ENCODE measurements at regions not wholly inside any gene's neighbourhood (a gene's known extent, or its start where the extent isn't known, plus 50 kb on each side); places are given as distances from the start of the nearest gene placed in this dataset.

DNA sequence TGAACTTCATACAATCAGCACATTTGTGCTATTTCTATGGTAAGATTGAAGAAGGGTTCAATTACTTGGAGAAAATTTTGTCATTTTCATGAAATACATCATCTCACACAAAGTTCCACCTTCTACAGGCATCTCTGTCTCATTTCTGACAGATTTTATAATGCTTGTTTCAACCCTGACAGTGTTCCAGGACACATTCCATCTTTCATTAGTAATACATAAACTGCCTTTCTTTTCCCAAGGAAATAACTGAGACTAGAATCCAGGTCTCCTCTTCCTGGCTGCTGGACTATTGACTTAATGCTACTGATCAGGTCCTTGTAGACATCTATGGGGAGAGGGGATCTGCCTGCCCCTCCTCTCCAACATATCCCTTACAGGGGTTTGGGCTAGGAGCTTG is 70.1 kb upstream of the PLPP4 start:
- no peak for DNase-seq

- no peak for DNase-seq
Observed at GRCh38 chr10:120387326-120387725, 69.7 kb upstream of the PLPP4 start.

DNA sequence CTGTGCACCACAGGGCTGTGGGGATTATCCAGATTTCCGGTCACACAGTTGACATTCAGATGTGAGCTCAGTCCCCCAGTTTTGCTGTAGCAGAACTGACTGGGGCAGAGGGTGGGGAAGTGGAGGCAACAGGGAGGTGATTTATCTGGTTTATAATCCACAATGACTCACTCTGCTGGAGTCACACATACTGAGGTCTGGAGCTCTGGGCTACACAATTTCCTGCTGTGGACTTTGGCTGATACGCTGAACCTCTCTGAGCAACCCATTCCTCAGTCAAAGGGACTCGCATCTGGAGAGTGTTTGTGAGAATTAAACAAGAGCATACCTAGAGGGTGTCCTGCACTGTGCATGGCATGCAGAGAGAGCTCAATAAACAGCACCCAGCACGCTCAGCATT is 64.8 kb upstream of the PLPP4 start:
- DNase-seq: no peak

GRCh38 chr10:120392671-120393079 is 64.4 kb upstream of the PLPP4 start:
- DNase-seq: no peak

- DNase-seq: no peak
Observed at GRCh38 chr10:120394446-120394845, 62.6 kb upstream of the PLPP4 start.

DNA sequence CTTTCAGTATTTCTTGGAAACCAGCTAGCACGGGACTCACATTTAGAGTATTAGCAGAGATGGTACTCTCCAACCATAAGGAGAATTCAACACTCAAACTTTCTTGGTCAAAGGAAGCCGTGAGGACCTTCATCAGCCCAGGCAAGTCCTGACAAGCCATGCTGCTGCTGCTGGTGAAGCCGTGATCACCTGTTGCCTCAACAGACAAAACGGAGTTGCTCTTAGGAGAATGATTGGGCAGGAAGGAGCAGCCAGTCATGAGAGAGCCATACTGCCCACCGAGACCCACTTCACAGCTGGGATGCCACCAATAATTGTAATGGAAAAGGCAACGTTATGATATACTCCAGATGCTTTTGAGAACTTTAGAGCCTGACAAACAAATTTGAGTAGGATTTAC is 60.8 kb upstream of the PLPP4 start:
- DNase-seq: no peak

- no peak for DNase-seq
Observed at GRCh38 chr10:120398180-120398579, 58.8 kb upstream of the PLPP4 start.

DNA sequence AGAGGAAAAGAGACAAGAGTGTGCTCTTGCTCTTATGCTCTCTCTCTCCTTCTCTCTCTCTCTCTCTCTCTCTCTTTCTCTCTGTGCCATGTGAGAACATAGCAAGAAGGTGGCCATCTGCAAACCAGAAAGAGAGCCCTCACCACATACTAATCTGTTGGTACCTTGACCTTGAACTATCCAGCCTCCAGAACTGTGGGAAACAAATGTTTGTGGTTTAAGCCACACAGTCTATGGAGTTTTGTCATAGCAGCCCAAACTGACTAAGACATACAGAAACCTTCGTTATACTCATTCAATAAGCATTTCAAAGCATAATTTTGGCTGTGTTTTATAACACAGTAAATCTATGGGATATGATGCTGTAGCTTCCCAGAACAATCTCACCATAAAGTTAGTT is 56.4 kb upstream of the PLPP4 start:
- no peak for DNase-seq

GRCh38 chr10:120402147-120402766 is 54.8 kb upstream of the PLPP4 start:
- no peak for DNase-seq

- DNase-seq: no peak
Observed at GRCh38 chr10:120403109-120403508, 53.9 kb upstream of the PLPP4 start.

DNA sequence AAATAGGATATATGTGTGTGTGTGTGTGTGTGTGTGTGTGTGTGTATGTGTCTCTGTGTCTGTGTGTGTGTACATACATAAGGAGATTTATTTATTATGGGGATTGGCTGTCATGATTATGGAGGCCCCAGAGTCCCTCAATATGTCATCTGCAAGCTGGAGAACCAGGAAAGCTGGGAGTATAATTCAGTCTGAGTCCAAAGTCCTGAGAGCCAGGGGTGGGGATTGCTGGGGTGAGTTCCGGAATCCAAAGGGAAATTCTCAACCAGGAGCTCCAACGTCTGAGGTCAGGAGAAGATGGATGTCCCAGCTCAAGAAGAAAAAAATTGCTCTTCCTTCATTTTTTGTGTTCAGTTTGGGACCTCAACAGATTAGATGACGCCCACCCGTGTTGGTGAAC is 50.7 kb upstream of the PLPP4 start:
- no peak for DNase-seq
